ENCODE measurements at regions not wholly inside any gene's neighbourhood (a gene's known extent, or its start where the extent isn't known, plus 50 kb on each side); places are given as distances from the start of the nearest gene placed in this dataset.

DNA sequence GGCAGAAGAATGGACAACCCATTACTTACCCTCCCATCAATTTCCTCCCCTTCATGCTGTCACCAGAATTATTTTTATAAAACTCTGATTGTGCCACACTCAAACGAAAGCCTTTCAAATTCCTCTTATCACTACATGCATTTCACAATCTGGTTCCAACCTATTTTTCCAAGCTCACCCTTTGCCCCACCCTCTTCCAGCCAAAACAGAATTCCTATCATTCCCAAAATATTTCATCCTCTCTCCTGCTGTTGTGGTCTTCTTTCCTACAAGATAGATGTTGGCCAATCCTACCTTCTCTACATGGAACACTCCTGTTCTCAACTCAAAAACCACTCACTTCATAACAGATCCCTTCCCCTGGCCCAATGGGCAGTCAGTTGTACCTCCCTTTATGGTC is 111.5 kb downstream of the ELAPOR2 start:
- Histone ChIP-seq H3K4me3 (no peak overlapping the region), H3K36me3 (no peaks in the 10 kb centered on the region), H3K27ac (replicated peaks in 1 of 4) (no peak overlapping the region), H3K27me3 (no peaks in the 10 kb centered on the region), H3K9me3 (no peaks in the 10 kb centered on the region), H3K4me1 (no peaks in the 10 kb centered on the region)
- 49% methylated on average over 1 of the region's 1 CpG for WGBS
- TF ChIP-seq EP300 (IDR thresholded peaks at IDR 0.05): no peak
- no peak for TF ChIP-seq POLR2A (IDR thresholded peaks at IDR 0.05; ENCODE audit: low read depth)
- TF ChIP-seq, protein P1, sequence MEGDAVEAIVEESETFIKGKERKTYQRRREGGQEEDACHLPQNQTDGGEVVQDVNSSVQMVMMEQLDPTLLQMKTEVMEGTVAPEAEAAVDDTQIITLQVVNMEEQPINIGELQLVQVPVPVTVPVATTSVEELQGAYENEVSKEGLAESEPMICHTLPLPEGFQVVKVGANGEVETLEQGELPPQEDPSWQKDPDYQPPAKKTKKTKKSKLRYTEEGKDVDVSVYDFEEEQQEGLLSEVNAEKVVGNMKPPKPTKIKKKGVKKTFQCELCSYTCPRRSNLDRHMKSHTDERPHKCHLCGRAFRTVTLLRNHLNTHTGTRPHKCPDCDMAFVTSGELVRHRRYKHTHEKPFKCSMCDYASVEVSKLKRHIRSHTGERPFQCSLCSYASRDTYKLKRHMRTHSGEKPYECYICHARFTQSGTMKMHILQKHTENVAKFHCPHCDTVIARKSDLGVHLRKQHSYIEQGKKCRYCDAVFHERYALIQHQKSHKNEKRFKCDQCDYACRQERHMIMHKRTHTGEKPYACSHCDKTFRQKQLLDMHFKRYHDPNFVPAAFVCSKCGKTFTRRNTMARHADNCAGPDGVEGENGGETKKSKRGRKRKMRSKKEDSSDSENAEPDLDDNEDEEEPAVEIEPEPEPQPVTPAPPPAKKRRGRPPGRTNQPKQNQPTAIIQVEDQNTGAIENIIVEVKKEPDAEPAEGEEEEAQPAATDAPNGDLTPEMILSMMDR (IDR thresholded peaks at IDR 0.05): no peak
- TF ChIP-seq POLR2AphosphoS5 (IDR thresholded peaks at IDR 0.05): no peak
- no peak for DNase-seq (ENCODE audit: extremely low spot score)
- intact Hi-C loops (cut with DNase I): no loop called here

- H3K27ac ChIP-seq (replicated peaks in 1 of 4): no peak overlapping the region
- no peaks in the 10 kb centered on the region for H3K27me3 ChIP-seq
- 96% methylated on average over 1 of the region's 1 CpG for WGBS
- no peak for DNase-seq (ENCODE audit: extremely low spot score)
- H3K9me3 ChIP-seq: no peaks in the 10 kb centered on the region
- H3K36me3 ChIP-seq: no peaks in the 10 kb centered on the region
- peaks cover 0 to 5% (median 4%) of the 10 kb centered on the region in 4 donors for H3K4me1 ChIP-seq
- TF ChIP-seq EP300 (IDR thresholded peaks at IDR 0.05): no peak
- no peak for TF ChIP-seq POLR2AphosphoS5 (IDR thresholded peaks at IDR 0.05)
- TF ChIP-seq POLR2A (IDR thresholded peaks at IDR 0.05; ENCODE audit: low read depth): no peak
- TF ChIP-seq, protein P1 (IDR thresholded peaks at IDR 0.05): no peak
- intact Hi-C loops (cut with DNase I): loop anchor here (5.0 kb wide), 1 partner anchor 204 kb away; no protein-coding TSS in a partner anchor
- no peak overlapping the region for H3K4me3 ChIP-seq
Measured at GRCh38 chr7:86943447-86943846, 116.0 kb downstream of the ELAPOR2 start.

- intact Hi-C loops (cut with DNase I): loop anchor here (5.0 kb wide), 1 partner anchor 204 kb away; no protein-coding TSS in a partner anchor
- H3K4me1 ChIP-seq: peaks cover 0 to 5% (median 4%) of the 10 kb centered on the region in 4 donors
- H3K4me3 ChIP-seq: no peak overlapping the region
- H3K27me3 ChIP-seq: no peaks in the 10 kb centered on the region
- no peak overlapping the region for H3K27ac ChIP-seq (replicated peaks in 1 of 4)
- 51% methylated on average over 2 of the region's 2 CpGs for WGBS
- TF ChIP-seq, protein P1 (IDR thresholded peaks at IDR 0.05): no peak
- TF ChIP-seq POLR2A (IDR thresholded peaks at IDR 0.05; ENCODE audit: low read depth): no peak
- no peak for TF ChIP-seq POLR2AphosphoS5 (IDR thresholded peaks at IDR 0.05)
- TF ChIP-seq EP300 (IDR thresholded peaks at IDR 0.05): no peak
- no peak for DNase-seq (ENCODE audit: extremely low spot score)
- H3K36me3 ChIP-seq: peaks cover 0 to under 1% (median 0%) of the 10 kb centered on the region in 4 donors
- no peaks in the 10 kb centered on the region for H3K9me3 ChIP-seq
Measured at GRCh38 chr7:86942995-86943394, 116.5 kb downstream of the ELAPOR2 start.

DNA sequence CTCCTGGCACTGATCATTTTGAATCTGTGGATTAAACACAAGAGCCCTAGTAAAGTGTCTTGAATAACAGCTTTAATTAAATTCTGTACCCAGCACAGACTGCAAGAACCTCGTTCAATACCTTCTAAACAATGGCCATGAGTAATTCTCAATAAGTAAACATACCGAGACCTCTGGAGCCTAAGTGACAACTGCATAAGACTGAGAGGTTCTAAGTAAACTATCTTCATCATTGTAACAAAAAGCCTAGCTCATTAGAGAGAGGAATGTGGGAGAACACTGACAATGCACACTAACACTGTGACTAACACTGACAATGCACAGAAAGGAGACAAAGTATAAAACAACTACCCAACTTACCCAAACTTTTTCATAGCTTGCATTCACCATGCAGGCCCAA is 117.4 kb downstream of the ELAPOR2 start:
- WGBS: 75% methylated on average over 2 of the region's 2 CpGs
- H3K4me1 ChIP-seq: peaks cover 0 to 5% (median 4%) of the 10 kb centered on the region in 4 donors
- TF ChIP-seq, protein P1 (IDR thresholded peaks at IDR 0.05): no peak
- TF ChIP-seq POLR2A (IDR thresholded peaks at IDR 0.05; ENCODE audit: low read depth) (no peak), POLR2AphosphoS5 (IDR thresholded peaks at IDR 0.05) (no peak), EP300 (IDR thresholded peaks at IDR 0.05) (no peak)
- intact Hi-C loops (cut with DNase I): loop anchor here (5.0 kb wide), 1 partner anchor 205 kb away; no protein-coding TSS in a partner anchor
- peaks cover 0 to 10% (median 0%) of the 10 kb centered on the region in 4 donors for H3K36me3 ChIP-seq
- no peak for DNase-seq (ENCODE audit: extremely low spot score)
- H3K9me3 ChIP-seq: no peaks in the 10 kb centered on the region
- no peak overlapping the region for H3K4me3 ChIP-seq
- no peak overlapping the region for H3K27ac ChIP-seq (replicated peaks in 1 of 4)
- H3K27me3 ChIP-seq: no peaks in the 10 kb centered on the region

Measured in esophagus muscularis mucosa (tissue), 4 donors.